ENCODE measurements at regions not wholly inside any gene's neighbourhood (a gene's known extent, or its start where the extent isn't known, plus 50 kb on each side); places are given as distances from the start of the nearest gene placed in this dataset.

- TF ChIP-seq, protein P1, sequence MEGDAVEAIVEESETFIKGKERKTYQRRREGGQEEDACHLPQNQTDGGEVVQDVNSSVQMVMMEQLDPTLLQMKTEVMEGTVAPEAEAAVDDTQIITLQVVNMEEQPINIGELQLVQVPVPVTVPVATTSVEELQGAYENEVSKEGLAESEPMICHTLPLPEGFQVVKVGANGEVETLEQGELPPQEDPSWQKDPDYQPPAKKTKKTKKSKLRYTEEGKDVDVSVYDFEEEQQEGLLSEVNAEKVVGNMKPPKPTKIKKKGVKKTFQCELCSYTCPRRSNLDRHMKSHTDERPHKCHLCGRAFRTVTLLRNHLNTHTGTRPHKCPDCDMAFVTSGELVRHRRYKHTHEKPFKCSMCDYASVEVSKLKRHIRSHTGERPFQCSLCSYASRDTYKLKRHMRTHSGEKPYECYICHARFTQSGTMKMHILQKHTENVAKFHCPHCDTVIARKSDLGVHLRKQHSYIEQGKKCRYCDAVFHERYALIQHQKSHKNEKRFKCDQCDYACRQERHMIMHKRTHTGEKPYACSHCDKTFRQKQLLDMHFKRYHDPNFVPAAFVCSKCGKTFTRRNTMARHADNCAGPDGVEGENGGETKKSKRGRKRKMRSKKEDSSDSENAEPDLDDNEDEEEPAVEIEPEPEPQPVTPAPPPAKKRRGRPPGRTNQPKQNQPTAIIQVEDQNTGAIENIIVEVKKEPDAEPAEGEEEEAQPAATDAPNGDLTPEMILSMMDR (conservative IDR thresholded peaks at IDR 0.05; ENCODE audit: low read length), result no peak
- TF ChIP-seq EZH2phosphoT487 (IDR thresholded peaks at IDR 0.05; ENCODE audit: borderline replicate concordance), result no peak
Observed at GRCh38 chr22:48459259-48459658, 1368.4 kb downstream of the BRD1 start.
